PC-9 (cell line): ENCODE measurements at regions not wholly inside any gene's neighbourhood (a gene's known extent, or its start where the extent isn't known, plus 50 kb on each side); places are given as distances from the start of the nearest gene placed in this dataset.

Experiments used
- BruUV-seq: library from RNA; stranded (reverse); fragments of 400-500 nt; replicated peaks from 2 replicates; lab custom pipeline; 2021; lab: Mats Ljungman, UMichigan
- CTCF ChIA-PET: fragments of 300-600 bp; sonication (Branson Sonifier 250); formaldehyde crosslinking; loops from one replicate; lab custom pipeline; 2022; ENCODE audit warnings: antibody characterized with exemption; lab: Charles Lee
- POLR2A ChIA-PET: fragments of 300-600 bp; sonication (Branson Sonifier 250); formaldehyde crosslinking; loops from one replicate; lab custom pipeline; 2022; ENCODE audit warnings: antibody characterized with exemption; ENCODE audit not compliant: unreplicated experiment; lab: Charles Lee
- DNase-seq, 2 experiments: peaks; one replicate each; pipeline versions ENCODE4 v3.0.0 to v3.0.0-alpha.2; 2015 to 2022; ENCODE audit warnings: mixed read lengths in 1 of 2
- H2AFZ ChIP-seq: fragments of 200-600 bp; sonication (generic); 2 replicates; pipeline ENCODE4 v1.8.1; 2017; ENCODE audit warnings: antibody characterized with exemption
- H3F3A ChIP-seq: fragments of 200-600 bp; sonication (generic); 2 replicates; pipeline ENCODE4 v1.8.1; 2017; ENCODE audit warnings: antibody characterized with exemption, mild to moderate bottlenecking, low read depth; ENCODE audit not compliant: insufficient read depth
- H3K27ac ChIP-seq: fragments of 200-600 bp; sonication (generic); 2 replicates; pipeline ENCODE4 v1.6.1; 2016; ENCODE audit warnings: mixed run types
- H3K27me3 ChIP-seq: fragments of 200-600 bp; sonication (generic); 2 replicates; pipeline ENCODE4 v1.6.1; 2016; ENCODE audit warnings: low read depth, mixed run types; ENCODE audit not compliant: insufficient read depth
- H3K36me3 ChIP-seq: fragments of 200-600 bp; sonication (generic); 2 replicates; pipeline ENCODE4 v1.6.1; 2016; ENCODE audit warnings: low read depth, mixed run types
- H3K4me1 ChIP-seq: fragments of 200-600 bp; sonication (generic); replicated peaks from 2 replicates; pipeline ENCODE4 v1.6.1; 2016; ENCODE audit warnings: mixed run types; ENCODE audit not compliant: insufficient read depth
- H3K4me2 ChIP-seq: fragments of 200-600 bp; sonication (generic); 2 replicates; pipeline ENCODE4 v1.6.1; 2017; ENCODE audit warnings: mixed run types
- H3K4me3 ChIP-seq: fragments of 200-600 bp; sonication (generic); 2 replicates; pipeline ENCODE4 v1.6.1; 2016; ENCODE audit warnings: mixed run types
- H3K79me2 ChIP-seq: fragments of 200-600 bp; sonication (generic); 2 replicates; pipeline ENCODE4 v1.6.1; 2017; ENCODE audit warnings: low read depth, mixed run types
- H3K9me2 ChIP-seq: fragments of 200-600 bp; sonication (generic); 2 replicates; pipeline ENCODE4 v1.8.1; 2017; ENCODE audit warnings: mild to moderate bottlenecking; ENCODE audit not compliant: insufficient read depth
- H3K9me3 ChIP-seq: fragments of 200-600 bp; sonication (generic); 2 replicates; pipeline ENCODE4 v1.8.1; 2016; ENCODE audit warnings: low read depth; ENCODE audit not compliant: insufficient read depth
- H4K20me1 ChIP-seq: fragments of 200-600 bp; sonication (generic); 2 replicates; pipeline ENCODE4 v1.8.1; 2017; ENCODE audit not compliant: insufficient read depth
- CTCF ChIP-seq: fragments of 200-600 bp; sonication (generic); conservative IDR thresholded peaks from 2 replicates; pipeline ENCODE4 v1.6.1; 2017; ENCODE audit warnings: mixed run types, antibody characterized with exemption, mild to moderate bottlenecking, moderate library complexity
- EZH2 ChIP-seq: fragments of 200-600 bp; sonication (generic); IDR thresholded peaks from 2 replicates; pipeline ENCODE4 v1.8.0; 2017; ENCODE audit warnings: antibody characterized with exemption, low read depth
- intact Hi-C: fragments of 100-400 bp; cut with micrococcal nuclease; formaldehyde crosslinking; loops from one replicate; pipeline ENCODE4 v1.10.0; 2022; ENCODE audit not compliant: unreplicated experiment

- Histone ChIP-seq H3K4me3 (no peak overlapping the region), H3K9me3 (no peaks in the 10 kb centered on the region; the same call in 1 of the 2 replicates), H3K27ac (no peak overlapping the region), H4K20me1 (no peaks in the 10 kb centered on the region), H3F3A (no peaks in the 10 kb centered on the region), H3K4me1 (no peaks in the 10 kb centered on the region), H3K4me2 (no peak overlapping the region), H3K27me3 (no peaks in the 10 kb centered on the region), H3K9me2 (no peaks in the 10 kb centered on the region), H3K36me3 (no peaks in the 10 kb centered on the region), H3K79me2 (no peaks in the 10 kb centered on the region), H2AFZ (no peak overlapping the region)
- no peak for DNase-seq
- POLR2A ChIA-PET = no interaction called here
- CTCF ChIA-PET = no interaction called here
- TF ChIP-seq EZH2 = no peak
- TF ChIP-seq CTCF = no peak
- intact Hi-C loops = no loop called here
- no TSS peak for BruUV-seq
Measured at GRCh38 chr12:19608039-19608438, 168.7 kb downstream of the AEBP2 start.

- H3K9me2 ChIP-seq = no peaks in the 10 kb centered on the region
- ChIA-PET POLR2A (no interaction called here), CTCF (no interaction called here)
- H2AFZ ChIP-seq = no peak overlapping the region
- H3K36me3 ChIP-seq = no peaks in the 10 kb centered on the region
- BruUV-seq = no TSS peak
- H3K79me2 ChIP-seq = no peaks in the 10 kb centered on the region
- H3K27ac ChIP-seq = no peak overlapping the region
- no peaks in the 10 kb centered on the region for H3F3A ChIP-seq
- no peak overlapping the region for H3K4me3 ChIP-seq
- intact Hi-C loops = no loop called here
- TF ChIP-seq EZH2 (no peak), CTCF (no peak)
- H3K27me3 ChIP-seq = no peaks in the 10 kb centered on the region
- no peaks in the 10 kb centered on the region for H3K4me1 ChIP-seq
- no peak overlapping the region for H3K4me2 ChIP-seq
- DNase-seq = no peak
- H4K20me1 ChIP-seq = no peaks in the 10 kb centered on the region
- no peaks in the 10 kb centered on the region for H3K9me3 ChIP-seq
Measured at GRCh38 chr12:19613051-19613535, 173.8 kb downstream of the AEBP2 start.

GRCh38 chr12:19614601-19615383 is 175.5 kb downstream of the AEBP2 start:
- Histone ChIP-seq H3K27me3 (no peaks in the 10 kb centered on the region), H3K36me3 (no peaks in the 10 kb centered on the region), H3K4me3 (no peak overlapping the region), H3K4me1 (no peaks in the 10 kb centered on the region), H3K4me2 (no peak overlapping the region), H3F3A (no peaks in the 10 kb centered on the region), H3K9me2 (no peaks in the 10 kb centered on the region), H3K9me3 (no peaks in the 10 kb centered on the region), H4K20me1 (no peaks in the 10 kb centered on the region), H3K79me2 (no peaks in the 10 kb centered on the region), H3K27ac (no peak overlapping the region), H2AFZ (no peak overlapping the region)
- TF ChIP-seq CTCF = no peak
- TF ChIP-seq EZH2 = no peak
- POLR2A ChIA-PET = no interaction called here
- no TSS peak for BruUV-seq
- intact Hi-C loops = no loop called here
- CTCF ChIA-PET = no interaction called here
- no peak for DNase-seq
